Keratinocyte (primary cell): ENCODE measurements at regions not wholly inside any gene's neighbourhood (a gene's known extent, or its start where the extent isn't known, plus 50 kb on each side); places are given as distances from the start of the nearest gene placed in this dataset.

ENCODE experiments used
- EZH2 ChIP-seq: IDR thresholded peaks from one replicate; pipeline ENCODE4 v1.6.1; 2012; ENCODE audit warnings: inconsistent platforms, mild to moderate bottlenecking, low read length, moderate library complexity
- TF ChIP-seq, protein P1 (sequence below), 3 experiments: IDR thresholded peaks in 1 of 3; conservative IDR thresholded peaks in 1 of 3; optimal IDR thresholded peaks in 1 of 3; 2 replicates in 2 of 3; 3 replicates in 1 of 3; pipeline versions ENCODE3 to v1.5.1; 2011; ENCODE audit warnings: low read length in 3 of 3, mild to moderate bottlenecking in 3 of 3, moderate library complexity in 2 of 3, control low read depth in 1 of 3, inconsistent platforms in 1 of 3; ENCODE audit not compliant: insufficient read depth in 2 of 3; ENCODE audit errors: extremely low read depth in 1 of 3

DNA sequence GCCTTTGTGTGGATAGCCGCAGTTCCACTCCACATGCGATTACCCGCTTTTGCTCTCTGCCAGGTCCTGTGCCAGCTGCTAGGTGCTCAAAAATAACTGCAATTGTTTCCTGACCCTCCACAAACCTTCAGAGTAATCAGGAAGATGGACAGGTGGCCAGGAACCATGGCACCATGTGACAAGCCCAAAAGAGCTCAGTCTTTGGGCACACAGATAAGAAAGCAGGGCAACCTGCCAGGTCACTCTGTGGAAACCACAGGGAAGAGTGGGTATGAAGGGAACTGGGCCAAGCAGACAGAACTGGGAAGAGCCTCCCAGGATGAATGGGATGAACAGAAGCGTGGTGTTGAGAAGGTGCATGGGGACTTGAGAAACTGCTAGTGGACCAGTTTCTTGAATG is 79.4 kb upstream of the AGAP1 start:
- TF ChIP-seq, protein P1, sequence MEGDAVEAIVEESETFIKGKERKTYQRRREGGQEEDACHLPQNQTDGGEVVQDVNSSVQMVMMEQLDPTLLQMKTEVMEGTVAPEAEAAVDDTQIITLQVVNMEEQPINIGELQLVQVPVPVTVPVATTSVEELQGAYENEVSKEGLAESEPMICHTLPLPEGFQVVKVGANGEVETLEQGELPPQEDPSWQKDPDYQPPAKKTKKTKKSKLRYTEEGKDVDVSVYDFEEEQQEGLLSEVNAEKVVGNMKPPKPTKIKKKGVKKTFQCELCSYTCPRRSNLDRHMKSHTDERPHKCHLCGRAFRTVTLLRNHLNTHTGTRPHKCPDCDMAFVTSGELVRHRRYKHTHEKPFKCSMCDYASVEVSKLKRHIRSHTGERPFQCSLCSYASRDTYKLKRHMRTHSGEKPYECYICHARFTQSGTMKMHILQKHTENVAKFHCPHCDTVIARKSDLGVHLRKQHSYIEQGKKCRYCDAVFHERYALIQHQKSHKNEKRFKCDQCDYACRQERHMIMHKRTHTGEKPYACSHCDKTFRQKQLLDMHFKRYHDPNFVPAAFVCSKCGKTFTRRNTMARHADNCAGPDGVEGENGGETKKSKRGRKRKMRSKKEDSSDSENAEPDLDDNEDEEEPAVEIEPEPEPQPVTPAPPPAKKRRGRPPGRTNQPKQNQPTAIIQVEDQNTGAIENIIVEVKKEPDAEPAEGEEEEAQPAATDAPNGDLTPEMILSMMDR (optimal IDR thresholded peaks at IDR 0.05 in 1 of 3, IDR thresholded peaks at IDR 0.05 in 1 of 3, conservative IDR thresholded peaks at IDR 0.05 in 1 of 3; ENCODE audit: extremely low read depth in 1 of 3, insufficient read depth in 2 of 3, low read length in 3 of 3) = no peak
- no peak for TF ChIP-seq EZH2
